Activated naive CD4-positive, alpha-beta T cell treated with anti-CD3 and anti-CD28 coated beads, Interleukin-2, amount 10 ng/mL, durations not matched to agents 7 days and 5 days (primary cell): ENCODE measurements at regions not wholly inside any gene's neighbourhood (a gene's known extent, or its start where the extent isn't known, plus 50 kb on each side); places are given as distances from the start of the nearest gene placed in this dataset.
"Not testable (repeated sequence)": the region's sequence is repeated elsewhere in the genome, so short reads cannot be mapped to it uniquely, and the experiment has no call there.

Experiments used
- CTCF ChIA-PET: fragments of 350-600 bp; sonication (Branson Sonifier 250); formaldehyde crosslinking; loops from one replicate; lab custom pipeline; 2021; ENCODE audit warnings: antibody characterized with exemption; lab: Charles Lee
- DNase-seq: peaks from one replicate; pipeline ENCODE4 v3.0.0-alpha.2; 2020
- H3K27ac Mint-ChIP-seq: one replicate; pipeline ENCODE4 v1.8.0; 2021; ENCODE audit warnings: mild to moderate bottlenecking, moderate library complexity, mixed read lengths
- H3K27me3 Mint-ChIP-seq: one replicate; pipeline ENCODE4 v1.8.0; 2021; ENCODE audit warnings: mild to moderate bottlenecking, mixed read lengths
- H3K36me3 Mint-ChIP-seq: one replicate; pipeline ENCODE4 v1.8.0; 2021; ENCODE audit warnings: mixed read lengths
- H3K4me1 Mint-ChIP-seq: one replicate; pipeline ENCODE4 v1.8.0; 2021; ENCODE audit warnings: mixed read lengths
- H3K4me3 Mint-ChIP-seq: one replicate; pipeline ENCODE4 v1.8.0; 2021; ENCODE audit warnings: mild to moderate bottlenecking, moderate library complexity, mixed read lengths
- H3K9me3 Mint-ChIP-seq: one replicate; pipeline ENCODE4 v1.8.0; 2021; ENCODE audit warnings: mixed read lengths

- H3K4me3 Mint-ChIP-seq, DNase-seq, H3K36me3 Mint-ChIP-seq, H3K27me3 Mint-ChIP-seq, H3K4me1 Mint-ChIP-seq, CTCF ChIA-PET, H3K27ac Mint-ChIP-seq: not testable (repeated sequence)
- H3K9me3 Mint-ChIP-seq: peaks cover 83% of the 10 kb centered on the region
These were observed 1150.0 kb downstream of the TP53TG3F start for GRCh38 chr16:34609435-34609834.
